ENCODE measurements at regions not wholly inside any gene's neighbourhood (a gene's known extent, or its start where the extent isn't known, plus 50 kb on each side); places are given as distances from the start of the nearest gene placed in this dataset.

DNA sequence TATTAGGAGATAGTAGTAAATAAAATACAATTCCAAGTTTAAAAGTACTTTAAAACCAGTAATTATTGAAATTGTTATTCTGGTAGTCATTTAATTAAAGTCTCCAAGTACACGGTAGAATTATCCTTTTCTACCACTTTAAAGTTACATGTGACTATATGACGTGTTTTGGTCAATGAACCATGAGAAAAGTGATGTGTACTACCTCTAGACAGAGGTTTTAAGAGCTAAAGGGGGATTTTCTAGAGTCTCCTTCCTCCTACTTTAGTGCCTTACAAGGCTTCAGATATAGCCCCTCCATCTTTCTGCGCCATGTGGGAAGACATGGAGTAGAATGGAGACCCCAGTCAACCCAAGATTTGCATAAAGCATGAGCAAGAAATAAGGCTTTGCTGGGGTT lies 2296.6 kb upstream of the AGA start:
- intact Hi-C loops (cut with DNase I): no loop called here
- Histone ChIP-seq H3K4me3 (no peak overlapping the region), H3K4me1 (no peaks in the 10 kb centered on the region), H3K27ac (no peak overlapping the region), H3K36me3 (no peaks in the 10 kb centered on the region), H3K27me3 (no peaks in the 10 kb centered on the region), H3K9me3 (no peaks in the 10 kb centered on the region)
- DNase-seq: no peak
- ATAC-seq: no peak
- TF ChIP-seq, protein P1, sequence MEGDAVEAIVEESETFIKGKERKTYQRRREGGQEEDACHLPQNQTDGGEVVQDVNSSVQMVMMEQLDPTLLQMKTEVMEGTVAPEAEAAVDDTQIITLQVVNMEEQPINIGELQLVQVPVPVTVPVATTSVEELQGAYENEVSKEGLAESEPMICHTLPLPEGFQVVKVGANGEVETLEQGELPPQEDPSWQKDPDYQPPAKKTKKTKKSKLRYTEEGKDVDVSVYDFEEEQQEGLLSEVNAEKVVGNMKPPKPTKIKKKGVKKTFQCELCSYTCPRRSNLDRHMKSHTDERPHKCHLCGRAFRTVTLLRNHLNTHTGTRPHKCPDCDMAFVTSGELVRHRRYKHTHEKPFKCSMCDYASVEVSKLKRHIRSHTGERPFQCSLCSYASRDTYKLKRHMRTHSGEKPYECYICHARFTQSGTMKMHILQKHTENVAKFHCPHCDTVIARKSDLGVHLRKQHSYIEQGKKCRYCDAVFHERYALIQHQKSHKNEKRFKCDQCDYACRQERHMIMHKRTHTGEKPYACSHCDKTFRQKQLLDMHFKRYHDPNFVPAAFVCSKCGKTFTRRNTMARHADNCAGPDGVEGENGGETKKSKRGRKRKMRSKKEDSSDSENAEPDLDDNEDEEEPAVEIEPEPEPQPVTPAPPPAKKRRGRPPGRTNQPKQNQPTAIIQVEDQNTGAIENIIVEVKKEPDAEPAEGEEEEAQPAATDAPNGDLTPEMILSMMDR (IDR thresholded peaks at IDR 0.05): no peak

DNA sequence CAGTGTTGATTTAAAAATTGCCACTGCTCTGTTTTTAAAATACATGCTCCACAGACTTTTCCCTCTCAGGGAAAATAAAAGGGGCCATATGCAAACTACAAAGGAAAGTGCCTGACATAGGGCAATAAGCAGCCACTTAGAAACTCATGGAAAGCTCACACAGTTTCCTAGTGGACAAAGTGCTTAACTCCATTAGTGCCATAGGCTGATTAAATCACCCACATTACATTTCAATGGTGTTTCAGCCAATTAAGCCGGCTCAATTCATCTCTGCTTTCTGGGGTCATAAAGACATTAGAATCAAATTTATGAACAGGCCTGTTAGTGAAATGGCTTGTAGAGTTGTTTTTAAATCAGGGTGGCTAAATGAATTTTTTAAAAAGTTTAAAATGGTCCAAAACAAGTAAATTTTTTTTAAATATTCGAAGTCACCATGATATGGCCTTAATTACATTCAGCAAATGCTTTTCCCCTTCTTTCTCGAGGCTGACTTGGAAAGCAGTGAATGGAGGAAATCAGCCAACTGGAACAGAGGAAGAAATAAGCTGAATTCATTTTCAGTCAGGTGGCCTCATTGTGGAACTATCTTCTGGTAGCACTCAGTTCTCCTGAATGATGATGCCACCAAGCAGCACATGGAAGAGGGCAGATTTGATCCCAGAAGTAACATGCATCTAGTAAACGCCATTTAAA lies 2305.1 kb upstream of the AGA start:
- intact Hi-C loops (cut with DNase I): no loop called here
- H3K9me3 ChIP-seq: no peaks in the 10 kb centered on the region
- no peak overlapping the region for H3K27ac ChIP-seq
- TF ChIP-seq, protein P1 (IDR thresholded peaks at IDR 0.05): no peak
- no peaks in the 10 kb centered on the region for H3K4me1 ChIP-seq
- no peak overlapping the region for H3K4me3 ChIP-seq
- H3K27me3 ChIP-seq: no peaks in the 10 kb centered on the region
- DNase-seq (no peak), ATAC-seq (no peak)
- no peaks in the 10 kb centered on the region for H3K36me3 ChIP-seq

DNA sequence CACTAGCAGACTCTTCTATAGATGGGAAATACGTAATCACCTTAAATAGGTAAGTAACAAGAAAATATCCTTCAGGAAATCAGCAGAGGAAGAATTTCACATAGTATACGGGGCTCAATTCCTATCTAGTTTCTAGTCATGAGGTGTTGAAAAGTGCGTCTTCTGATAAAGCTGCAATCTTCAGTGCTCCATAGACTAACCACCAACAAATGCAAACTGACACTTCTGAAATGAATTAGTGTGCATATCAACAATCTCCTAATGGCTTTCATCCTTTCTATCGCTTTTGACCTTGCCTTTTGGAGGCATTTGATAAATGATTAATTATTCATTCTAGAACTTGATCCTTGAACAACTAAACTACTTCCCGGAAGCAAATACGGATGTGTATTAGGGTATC lies 2306.6 kb upstream of the AGA start:
- Histone ChIP-seq H3K27me3 (no peaks in the 10 kb centered on the region), H3K36me3 (no peaks in the 10 kb centered on the region), H3K27ac (no peak overlapping the region), H3K4me1 (no peaks in the 10 kb centered on the region), H3K9me3 (no peaks in the 10 kb centered on the region), H3K4me3 (no peak overlapping the region)
- TF ChIP-seq, protein P1 (IDR thresholded peaks at IDR 0.05): no peak
- DNase-seq (no peak), ATAC-seq (no peak)
- intact Hi-C loops (cut with DNase I): no loop called here

DNA sequence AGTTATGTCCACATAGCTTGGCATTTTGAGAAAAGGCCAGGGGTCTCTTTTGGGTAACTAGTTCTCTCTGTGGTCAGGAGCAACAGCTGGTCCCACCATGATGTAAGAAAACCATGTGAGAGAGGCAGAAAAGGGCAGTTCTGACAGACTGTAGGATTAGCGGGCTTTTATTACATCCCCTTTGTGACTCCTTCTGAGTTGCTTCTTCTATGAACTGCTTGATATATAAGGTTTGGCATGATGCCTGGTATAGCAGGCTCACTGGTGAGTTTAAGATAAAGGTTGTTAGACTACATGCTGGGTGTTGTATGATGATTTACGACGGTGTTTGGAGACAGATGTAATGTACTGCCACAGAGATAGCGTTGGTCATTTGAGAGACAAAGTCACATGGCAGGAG lies 2308.1 kb upstream of the AGA start:
- TF ChIP-seq, protein P1 (IDR thresholded peaks at IDR 0.05): no peak
- ATAC-seq (no peak), DNase-seq (no peak)
- intact Hi-C loops (cut with DNase I): no loop called here
- H3K4me3 ChIP-seq: no peak overlapping the region
- no peak overlapping the region for H3K27ac ChIP-seq
- no peaks in the 10 kb centered on the region for H3K9me3 ChIP-seq
- H3K36me3 ChIP-seq: no peaks in the 10 kb centered on the region
- no peaks in the 10 kb centered on the region for H3K27me3 ChIP-seq
- no peaks in the 10 kb centered on the region for H3K4me1 ChIP-seq

DNA sequence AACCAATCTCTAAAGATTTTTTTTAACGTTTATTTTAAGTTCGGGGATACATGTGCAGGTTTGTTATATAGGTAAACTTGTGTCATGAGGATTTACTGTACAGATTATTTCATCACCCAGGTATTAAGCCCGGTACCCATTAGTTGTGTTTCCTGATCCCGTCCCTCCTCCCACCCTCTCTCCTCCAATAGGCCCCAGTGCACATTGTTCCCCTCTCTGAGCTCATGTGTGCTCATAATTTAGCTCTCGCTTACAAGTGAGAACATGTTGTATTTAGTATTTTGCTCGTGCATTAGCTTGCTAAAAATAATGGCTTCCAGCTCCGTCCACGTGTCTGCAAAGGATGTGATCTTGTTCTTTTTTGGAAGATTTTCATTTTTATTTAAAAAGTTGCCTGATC lies 2309.4 kb upstream of the AGA start:
- DNase-seq (no peak), ATAC-seq (no peak)
- no peaks in the 10 kb centered on the region for H3K4me1 ChIP-seq
- TF ChIP-seq, protein P1 (IDR thresholded peaks at IDR 0.05): no peak
- H3K36me3 ChIP-seq: no peaks in the 10 kb centered on the region
- no peak overlapping the region for H3K4me3 ChIP-seq
- no peaks in the 10 kb centered on the region for H3K27me3 ChIP-seq
- intact Hi-C loops (cut with DNase I): no loop called here
- H3K9me3 ChIP-seq: no peaks in the 10 kb centered on the region
- H3K27ac ChIP-seq: no peak overlapping the region

DNA sequence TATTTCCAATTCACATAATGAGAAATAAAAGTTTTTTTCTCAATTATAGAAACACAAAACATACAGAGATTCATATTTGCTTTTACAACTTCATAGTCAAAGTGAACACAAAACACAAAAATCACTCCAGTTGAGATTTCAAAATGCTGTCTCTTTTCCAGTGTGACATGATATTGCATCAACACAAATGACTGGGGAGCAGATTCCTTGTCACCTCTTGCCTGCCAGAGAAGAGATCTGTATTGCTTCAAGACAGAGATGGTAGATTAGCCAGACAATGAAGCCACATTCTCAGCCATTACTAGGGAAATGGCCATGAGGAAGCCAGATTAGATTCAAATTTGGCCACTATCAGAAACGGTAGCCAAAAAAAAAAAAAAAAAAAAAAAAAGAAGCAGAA lies 2313.1 kb upstream of the AGA start:
- intact Hi-C loops (cut with DNase I): no loop called here
- H3K4me1 ChIP-seq: no peaks in the 10 kb centered on the region
- TF ChIP-seq, protein P1 (IDR thresholded peaks at IDR 0.05): no peak
- H3K27ac ChIP-seq: no peak overlapping the region
- no peaks in the 10 kb centered on the region for H3K36me3 ChIP-seq
- H3K27me3 ChIP-seq: no peaks in the 10 kb centered on the region
- no peak overlapping the region for H3K4me3 ChIP-seq
- no peaks in the 10 kb centered on the region for H3K9me3 ChIP-seq
- ATAC-seq (no peak), DNase-seq (no peak)
